ENCODE measurements at regions not wholly inside any gene's neighbourhood (a gene's known extent, or its start where the extent isn't known, plus 50 kb on each side); places are given as distances from the start of the nearest gene placed in this dataset.

DNA sequence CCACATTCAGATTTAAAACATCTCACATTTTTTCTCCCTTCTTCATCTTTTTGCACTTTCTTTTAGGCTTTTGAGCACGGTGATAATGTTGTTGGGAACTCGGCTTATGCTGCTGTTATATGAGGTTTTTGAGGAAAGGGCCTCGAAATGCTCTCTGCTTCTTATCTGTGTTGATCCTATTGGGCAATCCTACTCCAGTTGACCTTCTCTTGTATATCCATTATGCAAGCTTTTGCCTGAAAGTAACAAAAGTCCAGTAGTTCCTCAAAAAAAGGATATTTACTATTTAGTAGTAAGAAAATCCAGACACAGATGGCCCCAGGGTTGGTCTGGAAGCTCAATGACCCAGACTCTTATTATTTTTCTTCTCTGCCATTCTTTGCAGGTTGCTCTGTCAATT, 57.7 kb upstream of the SPANXB1 start:
- no peaks in the 10 kb centered on the region for H3K9me3 ChIP-seq (replicated peaks; ENCODE audit: control insufficient read depth, insufficient read depth, low read length)
- H2AFZ ChIP-seq (ENCODE audit: low read depth, low read length) = no peak overlapping the region
- FAIRE-seq = peak; percentile 54
- no peak for TF ChIP-seq POLR2A (IDR thresholded peaks at IDR 0.05; ENCODE audit: low read depth, low read length)
- TF ChIP-seq FOS (IDR thresholded peaks at IDR 0.05; ENCODE audit: borderline replicate concordance, insufficient read depth, low read length) = no peak
- TF ChIP-seq, protein P1, sequence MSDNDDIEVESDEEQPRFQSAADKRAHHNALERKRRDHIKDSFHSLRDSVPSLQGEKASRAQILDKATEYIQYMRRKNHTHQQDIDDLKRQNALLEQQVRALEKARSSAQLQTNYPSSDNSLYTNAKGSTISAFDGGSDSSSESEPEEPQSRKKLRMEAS (IDR thresholded peaks at IDR 0.05; ENCODE audit: insufficient read depth, insufficient read length) = no peak
- TF ChIP-seq EZH2 (IDR thresholded peaks at IDR 0.05; ENCODE audit: borderline replicate concordance, low read depth, low read length, severe bottlenecking) = no peak
- TF ChIP-seq, protein P2, sequence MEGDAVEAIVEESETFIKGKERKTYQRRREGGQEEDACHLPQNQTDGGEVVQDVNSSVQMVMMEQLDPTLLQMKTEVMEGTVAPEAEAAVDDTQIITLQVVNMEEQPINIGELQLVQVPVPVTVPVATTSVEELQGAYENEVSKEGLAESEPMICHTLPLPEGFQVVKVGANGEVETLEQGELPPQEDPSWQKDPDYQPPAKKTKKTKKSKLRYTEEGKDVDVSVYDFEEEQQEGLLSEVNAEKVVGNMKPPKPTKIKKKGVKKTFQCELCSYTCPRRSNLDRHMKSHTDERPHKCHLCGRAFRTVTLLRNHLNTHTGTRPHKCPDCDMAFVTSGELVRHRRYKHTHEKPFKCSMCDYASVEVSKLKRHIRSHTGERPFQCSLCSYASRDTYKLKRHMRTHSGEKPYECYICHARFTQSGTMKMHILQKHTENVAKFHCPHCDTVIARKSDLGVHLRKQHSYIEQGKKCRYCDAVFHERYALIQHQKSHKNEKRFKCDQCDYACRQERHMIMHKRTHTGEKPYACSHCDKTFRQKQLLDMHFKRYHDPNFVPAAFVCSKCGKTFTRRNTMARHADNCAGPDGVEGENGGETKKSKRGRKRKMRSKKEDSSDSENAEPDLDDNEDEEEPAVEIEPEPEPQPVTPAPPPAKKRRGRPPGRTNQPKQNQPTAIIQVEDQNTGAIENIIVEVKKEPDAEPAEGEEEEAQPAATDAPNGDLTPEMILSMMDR (IDR thresholded peaks at IDR 0.05; ENCODE audit: extremely low read depth in 1 of 2, insufficient read depth in 1 of 2, low read depth in 1 of 2, low read length in 2 of 2) = no peak
- TF ChIP-seq MYC (IDR thresholded peaks at IDR 0.05; ENCODE audit: low read depth, low read length) = no peak
- TF ChIP-seq JUN (IDR thresholded peaks at IDR 0.05; ENCODE audit: borderline replicate concordance, insufficient read depth, insufficient read length, low read depth) = no peak
- no peak for TF ChIP-seq POLR2AphosphoS5 (IDR thresholded peaks at IDR 0.05; ENCODE audit: insufficient read depth, low read depth, low read length)
- no peak for TF ChIP-seq GATA2 (IDR thresholded peaks at IDR 0.05; ENCODE audit: insufficient read depth, insufficient read length, low read depth, low read length)
- POLR2A ChIA-PET = no interaction called here
- H3K4me3 ChIP-seq (replicated peaks in 1 of 3; ENCODE audit: insufficient read depth in 1 of 3, low read depth in 1 of 3, low read length in 3 of 3) = no peak overlapping the region
- no peak overlapping the region for H3K4me2 ChIP-seq (ENCODE audit: insufficient read depth, low read length)
- no TSS peak for BruUV-seq (replicated peaks)
- H3K9ac ChIP-seq (replicated peaks; ENCODE audit: extremely low read depth, insufficient read depth, low read length) = no peak overlapping the region
- no peak overlapping the region for H3K27ac ChIP-seq (ENCODE audit: insufficient read depth, low read depth, low read length)
- no peaks in the 10 kb centered on the region for H3K36me3 ChIP-seq (ENCODE audit: control insufficient read depth in 2 of 2, extremely low read depth in 1 of 2, insufficient read depth in 2 of 2, low read length in 2 of 2)
- dilution Hi-C loops (cut with MboI; ENCODE audit: extremely low pct_ligation_motif_present, low sequenced_read_pairs) (no loop called here), intact Hi-C loops (cut with micrococcal nuclease) (no loop called here)
- DNase-seq (ENCODE audit: low read depth, low spot score) = no peak
- H3K79me2 ChIP-seq (ENCODE audit: control insufficient read depth, insufficient read depth, low read length) = no peaks in the 10 kb centered on the region
- no peaks in the 10 kb centered on the region for H3K27me3 ChIP-seq (ENCODE audit: control insufficient read depth in 2 of 2, insufficient read depth in 2 of 2, low read length in 2 of 2)
- CTCF ChIA-PET = no interaction called here
- no peaks in the 10 kb centered on the region for H4K20me1 ChIP-seq (replicated peaks; ENCODE audit: control insufficient read depth, extremely low read depth, insufficient read depth, low read length)
- H3K9me1 ChIP-seq (replicated peaks; ENCODE audit: control insufficient read depth, extremely low read depth, insufficient read depth, low read length) = no peaks in the 10 kb centered on the region
- no peaks in the 10 kb centered on the region for H3K4me1 ChIP-seq (ENCODE audit: control insufficient read depth, extremely low read depth, insufficient read depth, low read length)
